Psoas muscle (tissue), 7 donors: ENCODE measurements at regions not wholly inside any gene's neighbourhood (a gene's known extent, or its start where the extent isn't known, plus 50 kb on each side); places are given as distances from the start of the nearest gene placed in this dataset.

Source experiments
- ATAC-seq, 4 donors: fragments of 200-7000 bp; cut with Tn5 transposase; one replicate each; pipeline ENCODE4 v1.9.1; 2020; ENCODE audit warnings: moderate library complexity in 3 of 4, mild to moderate bottlenecking in 2 of 4
- DNase-seq, 2 donors: peaks; one replicate each; pipeline ENCODE4 v3.0.0-alpha.2; 2020
- H3K27ac ChIP-seq: fragments of 200-600 bp; one replicate; pipeline ENCODE4 v1.8.0; 2022
- H3K27me3 ChIP-seq, 3 donors: fragments of 200-600 bp in 1 of 3; one replicate each; pipeline versions ENCODE4 v1.6.1 to v1.8.0; 2013 to 2022; ENCODE audit warnings: low read length in 2 of 3, mild to moderate bottlenecking in 2 of 3, moderate library complexity in 1 of 3; ENCODE audit not compliant: insufficient read depth in 3 of 3
- H3K36me3 ChIP-seq, 2 donors: fragments of 200-600 bp in 1 of 2; one replicate each; pipeline versions ENCODE4 v1.6.1 to v1.8.0; 2013 to 2022; ENCODE audit warnings: low read depth in 1 of 2, mild to moderate bottlenecking in 1 of 2, moderate library complexity in 1 of 2; ENCODE audit not compliant: insufficient read depth in 1 of 2
- H3K4me1 ChIP-seq: fragments of 200-600 bp; one replicate; pipeline ENCODE4 v1.8.0; 2022
- H3K4me3 ChIP-seq: fragments of 200-600 bp; one replicate; pipeline ENCODE4 v1.8.0; 2022; ENCODE audit warnings: mild to moderate bottlenecking
- H3K9me3 ChIP-seq: fragments of 200-600 bp; one replicate; pipeline ENCODE4 v1.8.0; 2022
- CTCF ChIP-seq: fragments of 200-600 bp; IDR thresholded peaks from one replicate; pipeline ENCODE4 v1.8.0; 2022; ENCODE audit warnings: antibody characterized with exemption
- WGBS, 3 donors: extraction: QIAGEN DNeasy Blood & Tissue Kit; methylation state at CpG; one replicate each; pipeline versions ENCODE4 v1.1.6 to v1.1.7; 2013; 5-methylcytosine and 5-hydroxymethylcytosine counted together
- intact Hi-C, 2 donors: fragments of 100-400 bp; cut with DNase I; formaldehyde crosslinking; loops; one replicate each; pipeline versions ENCODE4 v1.11.0 to v1.14.2; 2022
- donor health status: healthy with polysubstance abuse.
- donor health status: DM: no; HTN: no; CAD: no; lungs with moderate emphysema.
- donor health status: Bipolar disorder and iron deficiency.
- donor health status: healthy.
- donor health status: DM: yes; HTN: yes; CAD: no.
- donor health status: DM: no; HTN: no; CAD: no.
- donor health status: DM: yes; HTN: yes; CAD: no.

DNA sequence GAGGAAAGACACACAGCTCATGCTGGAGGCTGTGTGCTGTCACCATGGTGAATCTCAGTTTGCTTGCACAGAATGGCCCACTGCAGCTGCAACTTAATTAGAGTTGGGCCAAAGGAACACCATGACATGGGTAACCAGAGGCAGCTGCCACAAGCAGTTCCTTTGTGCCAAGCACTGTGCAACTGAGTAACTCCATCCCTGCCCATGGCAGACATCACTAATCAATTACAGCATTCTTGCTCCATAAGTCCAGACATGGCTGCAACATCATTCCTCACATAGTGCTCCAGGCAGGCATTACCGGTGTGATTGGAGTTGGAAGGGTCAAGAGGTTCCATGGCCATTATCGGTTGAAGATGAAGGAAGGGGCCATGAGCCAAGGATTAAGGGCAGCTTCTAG is 207.0 kb downstream of the RBM19 start:
- ATAC-seq (no peak), DNase-seq (no peak)
- H3K27ac ChIP-seq = no peak overlapping the region
- H3K4me3 ChIP-seq = no peak overlapping the region
- H3K36me3 ChIP-seq = no peaks in the 10 kb centered on the region
- TF ChIP-seq CTCF = no peak
- intact Hi-C loops = no loop called here
- no peaks in the 10 kb centered on the region for H3K9me3 ChIP-seq
- H3K4me1 ChIP-seq = no peaks in the 10 kb centered on the region
- H3K27me3 ChIP-seq = peaks cover 0 to 32% (median 11%) of the 10 kb centered on the region in 3 donors
- 63 to 85% (median 76%) methylated on average over 2 of the region's 2 CpGs for WGBS, 3 donors

GRCh38 chr12:113758165-113758924 is 207.8 kb downstream of the RBM19 start:
- TF ChIP-seq CTCF = no peak
- 68 to 74% (median 72%) methylated on average over 6 of the region's 6 CpGs for WGBS, 3 donors

DNA sequence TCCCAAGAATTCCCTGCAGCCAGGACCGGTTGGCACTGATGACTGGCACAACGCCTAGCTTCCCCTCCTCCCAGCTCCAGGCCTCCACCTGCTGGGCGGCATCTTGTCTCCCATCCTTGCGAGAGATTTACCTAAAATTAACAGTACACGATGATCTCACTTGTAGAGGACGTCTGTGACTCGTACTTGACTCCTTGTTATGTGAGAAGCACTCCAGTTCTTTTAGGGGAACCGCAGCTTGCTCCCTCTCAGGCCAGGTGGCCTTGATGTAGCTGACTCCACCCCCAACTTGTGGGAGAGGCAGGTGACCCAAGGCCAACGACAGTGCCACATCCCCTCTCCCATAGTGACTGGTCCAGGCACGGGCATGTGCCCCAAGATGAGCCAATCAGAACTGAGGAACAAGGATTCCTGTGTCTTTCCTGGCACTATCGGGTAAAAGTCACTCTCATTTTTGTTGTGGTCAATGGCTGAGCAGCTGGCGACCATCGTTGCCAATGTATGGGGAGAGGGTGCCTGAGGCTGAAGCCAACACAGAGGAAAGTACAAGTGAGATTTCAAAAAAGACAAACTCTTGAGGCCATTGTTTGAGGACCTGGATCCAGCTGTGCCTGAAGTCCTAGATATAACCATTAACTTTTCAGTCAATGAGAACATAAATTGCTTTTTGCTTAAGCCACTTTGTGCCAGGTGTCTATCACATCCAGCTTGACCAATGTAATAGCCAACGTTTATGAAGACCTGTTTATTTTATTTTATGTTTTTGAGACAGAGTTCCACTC is 208.7 kb downstream of the RBM19 start:
- WGBS, 3 donors = 21 to 35% (median 22%) methylated on average over 14 of the region's 14 CpGs
- Histone ChIP-seq H3K4me3 (no peak overlapping the region), H3K36me3 (no peaks in the 10 kb centered on the region), H3K9me3 (no peaks in the 10 kb centered on the region), H3K4me1 (no peaks in the 10 kb centered on the region), H3K27ac (no peak overlapping the region), H3K27me3 (peaks cover 0 to 15% (median 11%) of the 10 kb centered on the region in 3 donors)
- DNase-seq (no peak), ATAC-seq (no peak)
- intact Hi-C loops = no loop called here
- no peak for TF ChIP-seq CTCF

More at GRCh38 chr12:113758165-113758924, 207.8 kb downstream of the RBM19 start:
- intact Hi-C loops = no loop called here
- H3K36me3 ChIP-seq = no peaks in the 10 kb centered on the region
- ATAC-seq (no peak), DNase-seq (no peak)
- peaks cover 0 to 24% (median 11%) of the 10 kb centered on the region in 3 donors for H3K27me3 ChIP-seq
- no peaks in the 10 kb centered on the region for H3K4me1 ChIP-seq
- no peaks in the 10 kb centered on the region for H3K9me3 ChIP-seq
- no peak overlapping the region for H3K4me3 ChIP-seq
- H3K27ac ChIP-seq = no peak overlapping the region

DNA sequence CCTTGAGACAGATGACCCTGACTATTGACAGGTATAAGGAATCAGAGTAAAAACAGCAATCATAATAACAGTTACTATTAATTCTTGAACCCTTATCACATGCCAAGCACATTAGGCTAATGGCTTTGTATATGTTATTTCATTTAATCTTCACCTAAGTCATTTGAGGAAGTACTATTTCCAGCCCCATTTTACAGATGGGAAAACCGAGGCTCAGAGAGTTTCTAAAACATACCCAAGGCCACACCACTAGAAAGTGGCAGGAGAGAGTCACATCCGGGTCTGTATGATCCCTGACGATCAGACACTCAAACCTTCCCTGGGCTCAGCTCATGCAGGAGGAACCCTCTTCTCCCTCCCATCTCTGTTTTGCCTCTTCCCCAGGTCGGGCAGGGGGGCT is 209.5 kb downstream of the RBM19 start:
- ATAC-seq (no peak), DNase-seq (no peak)
- 48 to 56% (median 53%) methylated on average over 4 of the region's 4 CpGs for WGBS, 3 donors
- no peaks in the 10 kb centered on the region for H3K36me3 ChIP-seq
- TF ChIP-seq CTCF = no peak
- H3K4me1 ChIP-seq = no peaks in the 10 kb centered on the region
- no peaks in the 10 kb centered on the region for H3K9me3 ChIP-seq
- H3K27me3 ChIP-seq = peaks cover 0 to 10% (median 6%) of the 10 kb centered on the region in 3 donors
- no peak overlapping the region for H3K4me3 ChIP-seq
- intact Hi-C loops = no loop called here
- no peak overlapping the region for H3K27ac ChIP-seq
